ENCODE measurements at regions not wholly inside any gene's neighbourhood (a gene's known extent, or its start where the extent isn't known, plus 50 kb on each side); places are given as distances from the start of the nearest gene placed in this dataset.

DNA sequence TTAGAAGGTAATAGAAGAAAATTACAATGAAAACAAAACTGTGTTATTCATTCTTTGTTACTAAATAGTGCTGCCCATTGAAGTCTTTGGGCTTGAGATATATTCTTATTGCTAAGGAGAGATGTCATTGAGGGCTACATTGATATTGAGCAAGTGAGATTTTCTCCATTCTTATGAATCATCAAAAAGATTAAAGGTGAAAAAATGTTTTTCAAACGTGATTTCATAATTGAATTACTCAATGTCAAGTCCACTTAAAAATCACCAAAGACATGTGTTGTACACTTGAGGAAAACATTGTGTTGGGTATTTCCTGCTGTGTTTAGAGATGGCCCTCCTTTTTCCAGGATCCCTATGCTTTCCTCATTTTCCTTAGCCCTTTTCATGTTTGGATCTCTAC is 448.1 kb downstream of the NFIB start:
- Mint-ChIP-seq H3K27ac (no peak overlapping the region), H3K36me3 (no peaks in the 10 kb centered on the region), H3K9me3 (ENCODE audit: low read depth) (peaks cover 4% of the 10 kb centered on the region), H3K27me3 (no peaks in the 10 kb centered on the region), H3K4me1 (ENCODE audit: low read depth) (no peaks in the 10 kb centered on the region), H3K4me3 (no peak overlapping the region)

DNA sequence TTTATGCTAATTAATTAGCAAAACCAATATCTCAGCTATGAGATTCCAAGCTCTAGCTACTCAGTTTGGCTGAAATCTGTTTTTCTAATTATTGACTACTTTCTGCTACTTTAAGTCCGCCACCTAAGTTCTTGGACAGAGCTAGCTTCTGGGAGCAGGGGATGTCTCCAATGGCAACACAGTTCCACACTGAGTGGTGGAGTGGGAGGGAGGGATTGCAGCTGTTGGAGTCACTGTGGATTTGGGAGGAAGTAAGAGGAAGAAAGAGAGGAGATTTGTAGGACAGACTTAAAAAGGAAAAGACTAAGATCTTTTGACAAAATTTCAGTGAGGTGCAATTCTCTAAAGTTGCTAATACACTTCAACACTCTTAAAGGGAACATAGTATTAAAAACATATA is 450.8 kb downstream of the NFIB start:
- H3K9me3 Mint-ChIP-seq (ENCODE audit: low read depth), result peaks cover 6% of the 10 kb centered on the region
- no peak overlapping the region for H3K4me3 Mint-ChIP-seq
- H3K4me1 Mint-ChIP-seq (ENCODE audit: low read depth), result no peaks in the 10 kb centered on the region
- H3K27ac Mint-ChIP-seq, result no peak overlapping the region
- no peaks in the 10 kb centered on the region for H3K27me3 Mint-ChIP-seq
- H3K36me3 Mint-ChIP-seq, result no peaks in the 10 kb centered on the region

DNA sequence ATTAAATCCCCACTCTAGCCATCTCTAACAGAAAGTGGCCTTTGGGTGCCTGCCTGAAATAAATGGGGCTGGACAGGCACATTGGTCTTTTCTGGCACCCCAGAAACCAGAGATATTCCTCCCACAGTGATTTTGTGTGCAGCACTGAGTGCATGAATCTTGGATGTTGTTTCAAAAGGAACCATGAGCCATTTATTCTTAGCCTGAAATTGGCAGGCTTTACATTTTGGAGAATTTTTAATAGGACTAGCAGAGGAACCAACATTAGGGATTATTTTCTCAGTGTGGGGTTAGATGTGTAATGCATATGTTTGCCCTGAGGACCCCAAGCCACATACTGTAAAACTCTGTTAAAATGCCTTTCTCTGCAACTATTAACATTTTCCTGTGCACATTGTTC is 451.3 kb downstream of the NFIB start:
- Mint-ChIP-seq H3K36me3 (no peaks in the 10 kb centered on the region), H3K4me3 (no peak overlapping the region), H3K4me1 (ENCODE audit: low read depth) (no peaks in the 10 kb centered on the region), H3K27ac (no peak overlapping the region), H3K9me3 (ENCODE audit: low read depth) (peaks cover 6% of the 10 kb centered on the region), H3K27me3 (no peaks in the 10 kb centered on the region)

DNA sequence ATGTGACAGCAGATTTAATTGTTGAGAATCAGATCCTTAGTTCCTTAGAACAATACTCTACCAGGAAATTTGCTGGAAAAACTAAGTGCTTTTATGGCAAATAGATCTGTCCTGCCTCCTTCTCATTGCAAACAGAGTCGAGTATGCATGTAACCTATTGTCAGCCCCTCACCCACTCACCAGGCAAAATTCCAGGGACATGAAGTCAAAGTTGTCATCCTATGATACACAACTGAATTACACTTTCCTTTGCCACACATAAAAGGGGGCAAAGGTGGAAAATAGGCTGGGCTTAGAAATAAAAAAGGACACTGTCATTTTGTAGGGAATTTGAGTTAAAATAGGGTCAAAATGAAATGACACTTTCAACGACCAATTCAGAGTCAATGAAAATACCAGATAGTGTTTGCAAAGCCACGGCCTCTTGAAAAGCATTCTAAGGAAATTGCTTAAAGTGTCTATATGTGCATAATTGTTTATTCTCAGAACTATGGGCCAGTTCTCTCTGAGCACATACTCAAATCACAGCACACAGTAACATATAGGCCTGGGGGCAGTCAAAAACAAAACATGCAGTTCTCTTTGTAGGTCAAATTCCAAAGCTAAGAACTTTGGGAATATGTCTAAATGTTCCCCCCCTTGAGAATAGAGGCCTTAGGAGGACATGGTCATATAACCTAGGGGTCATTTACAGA is 452.8 kb downstream of the NFIB start:
- H3K4me1 Mint-ChIP-seq (ENCODE audit: low read depth), result no peaks in the 10 kb centered on the region
- H3K9me3 Mint-ChIP-seq (ENCODE audit: low read depth), result peaks cover 6% of the 10 kb centered on the region
- H3K27me3 Mint-ChIP-seq, result no peaks in the 10 kb centered on the region
- no peaks in the 10 kb centered on the region for H3K36me3 Mint-ChIP-seq
- no peak overlapping the region for H3K4me3 Mint-ChIP-seq
- H3K27ac Mint-ChIP-seq, result no peak overlapping the region

DNA sequence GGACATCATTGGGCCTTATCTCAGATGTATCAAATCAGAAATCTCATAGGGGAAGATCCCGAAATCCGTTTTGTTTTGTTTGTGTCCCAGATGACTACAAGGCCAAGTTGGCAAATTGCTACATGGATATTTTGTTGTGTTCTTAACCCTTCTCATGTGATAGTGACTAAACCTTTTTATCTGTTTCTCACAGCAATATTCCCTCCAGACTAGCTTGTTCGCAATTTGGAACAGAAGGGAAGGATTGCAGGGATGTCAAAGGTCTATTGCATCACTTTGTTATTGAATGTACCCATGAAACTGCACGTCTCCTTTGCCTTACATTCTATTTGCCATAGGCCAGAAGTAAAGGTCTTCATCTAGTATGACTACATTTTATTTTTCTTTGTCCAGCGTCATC is 453.9 kb downstream of the NFIB start:
- peaks cover 11% of the 10 kb centered on the region for H3K9me3 Mint-ChIP-seq (ENCODE audit: low read depth)
- H3K27ac Mint-ChIP-seq, result no peak overlapping the region
- no peaks in the 10 kb centered on the region for H3K4me1 Mint-ChIP-seq (ENCODE audit: low read depth)
- H3K36me3 Mint-ChIP-seq, result no peaks in the 10 kb centered on the region
- no peaks in the 10 kb centered on the region for H3K27me3 Mint-ChIP-seq
- H3K4me3 Mint-ChIP-seq, result no peak overlapping the region

DNA sequence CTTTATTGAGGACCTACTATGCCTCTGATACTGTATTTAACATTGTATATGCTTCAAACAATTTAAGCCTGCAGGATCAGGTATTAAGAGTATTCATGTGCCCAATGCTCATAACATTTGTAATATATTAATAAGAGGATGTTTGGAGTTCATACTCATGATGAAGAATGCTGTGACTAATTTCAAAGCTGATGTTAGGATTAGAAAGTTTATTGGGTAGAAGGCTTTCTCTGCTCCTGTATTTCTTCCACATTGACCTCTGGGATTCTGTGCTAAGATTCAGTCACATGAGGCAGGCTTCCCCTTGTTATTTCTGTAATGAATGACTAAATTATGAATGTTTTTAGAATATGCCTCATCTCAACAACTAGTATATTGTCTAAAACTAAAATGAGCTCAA is 456.4 kb downstream of the NFIB start:
- peaks cover 14% of the 10 kb centered on the region for H3K9me3 Mint-ChIP-seq (ENCODE audit: low read depth)
- H3K27ac Mint-ChIP-seq, result no peak overlapping the region
- H3K4me1 Mint-ChIP-seq (ENCODE audit: low read depth), result no peaks in the 10 kb centered on the region
- no peaks in the 10 kb centered on the region for H3K36me3 Mint-ChIP-seq
- H3K4me3 Mint-ChIP-seq, result no peak overlapping the region
- no peaks in the 10 kb centered on the region for H3K27me3 Mint-ChIP-seq

DNA sequence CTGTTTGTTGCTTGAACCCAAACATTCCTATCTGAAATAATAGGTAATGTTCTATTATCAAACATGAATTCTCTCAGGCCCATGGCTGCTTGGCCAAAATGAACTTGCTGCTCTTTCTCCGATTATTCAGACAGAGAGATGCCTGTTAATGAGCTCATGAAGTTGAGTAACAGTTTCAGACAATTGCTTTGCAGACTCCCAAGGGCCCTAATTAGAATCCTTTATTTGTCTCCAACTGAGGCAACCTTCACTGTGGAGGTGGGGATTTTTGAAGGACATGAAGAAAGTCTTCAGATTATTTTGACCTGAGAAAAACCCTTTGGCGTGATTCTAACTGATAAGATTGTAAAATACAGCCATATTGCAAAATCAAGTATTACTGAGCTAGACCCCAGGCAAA is 466.7 kb downstream of the NFIB start:
- Mint-ChIP-seq H3K4me1 (ENCODE audit: low read depth) (no peaks in the 10 kb centered on the region), H3K36me3 (no peaks in the 10 kb centered on the region), H3K27ac (no peak overlapping the region), H3K4me3 (no peak overlapping the region), H3K27me3 (no peaks in the 10 kb centered on the region), H3K9me3 (ENCODE audit: low read depth) (peaks cover 6% of the 10 kb centered on the region)

DNA sequence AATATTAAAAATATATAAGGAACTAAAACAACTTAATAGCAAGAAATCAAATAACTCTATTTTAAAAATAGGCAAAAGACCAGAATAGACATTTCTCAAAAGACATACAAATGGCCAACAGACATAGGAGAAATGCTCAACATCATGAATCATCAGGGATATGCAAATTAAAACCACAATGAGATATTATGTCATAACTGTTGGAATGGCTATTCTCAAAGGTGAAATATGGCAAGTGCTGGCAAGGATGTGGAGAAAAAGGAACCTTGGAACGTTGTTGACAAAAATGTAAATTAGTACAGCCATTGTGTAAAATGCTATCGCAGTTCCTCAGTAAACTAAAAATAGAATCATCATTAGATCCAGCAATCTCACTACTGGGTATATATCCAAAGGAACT is 468.5 kb downstream of the NFIB start:
- no peaks in the 10 kb centered on the region for H3K36me3 Mint-ChIP-seq
- H3K9me3 Mint-ChIP-seq (ENCODE audit: low read depth), result peaks cover 6% of the 10 kb centered on the region
- H3K27ac Mint-ChIP-seq, result no peak overlapping the region
- no peaks in the 10 kb centered on the region for H3K27me3 Mint-ChIP-seq
- no peaks in the 10 kb centered on the region for H3K4me1 Mint-ChIP-seq (ENCODE audit: low read depth)
- H3K4me3 Mint-ChIP-seq, result no peak overlapping the region

DNA sequence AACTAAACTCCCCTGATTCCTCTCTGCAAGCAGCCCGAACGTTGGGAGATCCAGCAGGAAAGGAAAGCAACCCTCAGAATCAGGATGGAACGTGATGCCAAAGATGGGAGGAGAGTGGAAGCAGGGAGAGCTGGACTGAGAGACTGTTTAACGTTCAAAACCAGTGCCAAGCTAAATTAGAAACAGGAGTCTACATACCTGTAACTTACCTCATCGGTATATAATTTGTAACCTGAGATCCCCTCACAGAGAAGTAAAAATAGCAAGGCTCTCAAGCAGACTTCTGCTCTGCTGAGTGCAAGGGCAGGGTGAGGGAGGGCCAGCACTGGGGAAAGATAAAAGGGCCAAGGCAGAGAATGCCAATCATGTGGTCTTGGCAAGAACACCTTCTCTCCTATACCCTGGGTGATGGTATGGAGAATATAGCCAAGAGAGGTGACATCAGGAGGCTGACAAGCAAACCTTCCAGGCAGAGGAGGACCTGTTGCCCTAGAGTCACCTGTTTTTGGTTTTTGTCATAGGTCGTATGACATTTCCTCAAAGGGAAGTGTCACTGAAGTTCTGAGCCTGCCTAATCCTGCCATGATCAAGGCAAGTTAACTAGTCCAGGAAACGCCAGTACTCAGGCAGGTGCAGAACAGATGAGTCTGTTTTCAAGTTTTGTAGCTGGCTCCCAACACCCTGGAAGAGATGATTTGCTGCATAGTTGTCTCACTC is 472.0 kb downstream of the NFIB start:
- H3K27me3 Mint-ChIP-seq, result no peaks in the 10 kb centered on the region
- no peak overlapping the region for H3K4me3 Mint-ChIP-seq
- peaks cover 16% of the 10 kb centered on the region for H3K9me3 Mint-ChIP-seq (ENCODE audit: low read depth)
- H3K36me3 Mint-ChIP-seq, result no peaks in the 10 kb centered on the region
- H3K4me1 Mint-ChIP-seq (ENCODE audit: low read depth), result no peaks in the 10 kb centered on the region
- no peak overlapping the region for H3K27ac Mint-ChIP-seq

DNA sequence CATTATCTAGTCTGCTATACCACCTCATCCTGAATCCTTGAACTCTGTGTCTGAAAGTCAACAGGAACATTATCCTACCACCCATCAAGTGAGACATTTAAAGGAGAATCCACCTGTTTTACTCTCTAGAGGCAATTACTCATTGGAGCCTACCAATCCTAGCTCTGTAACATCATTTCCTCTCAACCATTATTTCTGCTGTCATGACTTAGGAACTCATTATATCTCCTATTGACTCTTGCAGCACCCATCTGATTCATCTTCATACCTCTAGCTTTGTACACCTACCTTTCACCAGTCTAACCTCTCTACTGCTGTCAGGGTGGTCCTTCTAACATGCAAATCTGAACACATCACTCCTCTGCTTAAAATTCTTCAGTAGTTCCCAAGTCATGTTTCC is 481.5 kb downstream of the NFIB start:
- H3K27me3 Mint-ChIP-seq, result no peaks in the 10 kb centered on the region
- H3K4me3 Mint-ChIP-seq, result no peak overlapping the region
- peaks cover 4% of the 10 kb centered on the region for H3K9me3 Mint-ChIP-seq (ENCODE audit: low read depth)
- no peak overlapping the region for H3K27ac Mint-ChIP-seq
- H3K4me1 Mint-ChIP-seq (ENCODE audit: low read depth), result no peaks in the 10 kb centered on the region
- H3K36me3 Mint-ChIP-seq, result no peaks in the 10 kb centered on the region

DNA sequence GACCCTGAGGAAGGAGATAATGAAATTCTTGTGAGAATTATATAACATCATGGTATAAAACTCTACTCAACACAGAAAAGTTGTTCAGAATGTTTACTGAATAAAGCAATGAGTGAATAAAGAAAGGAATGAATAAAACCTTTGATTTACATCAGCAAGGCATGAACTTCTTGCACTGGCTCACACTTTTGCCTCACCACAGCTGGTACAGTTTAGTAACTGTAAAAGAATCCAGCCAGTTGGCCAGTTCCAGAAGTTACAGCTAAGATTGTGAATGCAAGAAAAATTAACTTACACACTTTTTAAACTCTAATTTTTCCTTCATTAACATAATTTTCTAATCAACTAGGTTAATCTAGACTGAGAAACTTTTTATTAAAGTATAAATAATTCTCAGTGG is 490.9 kb downstream of the NFIB start:
- H3K9me3 Mint-ChIP-seq (ENCODE audit: low read depth), result peaks cover 10% of the 10 kb centered on the region
- H3K4me1 Mint-ChIP-seq (ENCODE audit: low read depth), result no peaks in the 10 kb centered on the region
- no peak overlapping the region for H3K4me3 Mint-ChIP-seq
- no peaks in the 10 kb centered on the region for H3K27me3 Mint-ChIP-seq
- peaks cover 2% of the 10 kb centered on the region for H3K36me3 Mint-ChIP-seq
- no peak overlapping the region for H3K27ac Mint-ChIP-seq

DNA sequence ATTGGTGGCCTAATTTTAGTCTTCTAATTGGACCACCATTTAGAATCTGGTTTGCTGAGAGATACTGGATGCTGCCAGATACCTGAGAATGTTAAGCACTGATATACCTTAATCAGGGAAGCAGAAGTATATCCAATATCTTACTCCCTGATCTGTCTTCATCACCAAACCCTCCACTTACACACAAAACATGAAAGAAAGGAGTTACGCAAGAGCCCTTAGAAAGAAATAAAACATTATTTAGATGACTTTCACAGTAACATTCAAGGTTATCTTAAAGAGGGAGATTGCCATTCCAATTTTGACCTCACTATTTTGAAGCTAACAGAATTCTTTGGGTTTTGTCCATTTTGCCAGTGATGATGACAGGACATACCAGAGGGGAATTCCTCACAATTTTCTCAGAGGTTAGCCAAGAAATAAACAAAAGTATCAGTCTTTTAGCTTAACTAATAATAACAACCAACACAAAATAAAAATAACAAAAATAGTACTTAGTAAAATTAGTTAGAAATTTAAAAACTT is 496.1 kb downstream of the NFIB start:
- Mint-ChIP-seq H3K36me3 (peaks cover 2% of the 10 kb centered on the region), H3K27ac (no peak overlapping the region), H3K27me3 (no peaks in the 10 kb centered on the region), H3K4me3 (no peak overlapping the region), H3K4me1 (ENCODE audit: low read depth) (no peaks in the 10 kb centered on the region), H3K9me3 (ENCODE audit: low read depth) (peaks cover 14% of the 10 kb centered on the region)

DNA sequence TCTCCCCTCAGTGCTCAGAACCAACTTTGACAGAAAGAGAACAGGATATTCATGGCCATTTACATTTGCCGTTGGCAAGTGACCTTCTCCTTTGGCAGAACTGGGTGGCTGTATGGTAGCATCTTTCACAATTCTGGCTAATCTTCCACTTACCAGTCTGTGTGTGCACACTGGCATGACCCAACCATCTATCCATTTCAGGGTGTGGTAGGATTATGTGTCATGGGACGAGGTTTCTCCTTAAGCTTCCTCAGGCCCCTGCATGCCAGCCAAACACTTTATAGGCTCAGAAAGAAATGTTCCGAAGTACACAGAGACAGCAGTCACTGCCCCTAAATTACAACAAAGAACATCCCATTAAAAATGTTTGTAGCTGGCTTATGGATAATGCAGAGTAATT is 497.1 kb downstream of the NFIB start:
- Mint-ChIP-seq H3K4me1 (ENCODE audit: low read depth) (no peaks in the 10 kb centered on the region), H3K27ac (no peak overlapping the region), H3K36me3 (no peaks in the 10 kb centered on the region), H3K9me3 (ENCODE audit: low read depth) (peaks cover 9% of the 10 kb centered on the region), H3K27me3 (no peaks in the 10 kb centered on the region), H3K4me3 (no peak overlapping the region)

DNA sequence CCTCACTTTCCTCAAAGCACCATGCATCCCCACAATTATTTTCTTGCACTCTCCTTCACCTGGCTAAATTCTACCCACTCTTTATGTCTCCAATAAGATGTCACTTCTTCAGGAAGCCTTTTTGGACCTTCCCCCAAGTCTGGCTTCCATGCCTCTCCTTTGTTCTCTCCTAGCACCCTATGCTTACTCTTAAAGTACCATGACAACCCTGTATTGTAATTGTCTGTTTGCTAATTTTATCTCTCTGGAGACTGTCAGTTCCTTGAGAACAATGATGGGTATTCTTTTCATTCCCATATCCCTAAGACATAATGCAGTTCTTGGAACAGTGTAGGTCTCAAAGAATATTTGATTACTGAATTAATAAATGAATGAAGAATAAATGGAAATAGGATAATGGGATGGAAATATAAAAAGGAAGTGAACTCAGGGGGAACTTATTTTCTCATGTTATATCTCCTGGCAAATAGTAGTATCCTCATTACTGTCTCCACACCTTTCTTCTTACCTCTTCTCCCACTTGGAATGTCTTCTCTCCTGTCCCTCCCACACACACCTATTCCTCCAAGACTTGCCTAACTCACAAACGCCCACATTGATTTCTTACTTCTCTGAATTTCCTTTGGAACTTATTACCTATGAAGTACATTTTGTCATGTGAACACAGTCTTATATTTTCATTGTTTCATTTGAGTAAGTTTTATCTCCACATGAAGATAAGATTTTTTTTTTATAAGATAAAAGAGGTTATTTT is 499.1 kb downstream of the NFIB start:
- Mint-ChIP-seq H3K27ac (no peak overlapping the region), H3K9me3 (ENCODE audit: low read depth) (peaks cover 4% of the 10 kb centered on the region), H3K36me3 (no peaks in the 10 kb centered on the region), H3K4me1 (ENCODE audit: low read depth) (no peaks in the 10 kb centered on the region), H3K4me3 (no peak overlapping the region), H3K27me3 (no peaks in the 10 kb centered on the region)

DNA sequence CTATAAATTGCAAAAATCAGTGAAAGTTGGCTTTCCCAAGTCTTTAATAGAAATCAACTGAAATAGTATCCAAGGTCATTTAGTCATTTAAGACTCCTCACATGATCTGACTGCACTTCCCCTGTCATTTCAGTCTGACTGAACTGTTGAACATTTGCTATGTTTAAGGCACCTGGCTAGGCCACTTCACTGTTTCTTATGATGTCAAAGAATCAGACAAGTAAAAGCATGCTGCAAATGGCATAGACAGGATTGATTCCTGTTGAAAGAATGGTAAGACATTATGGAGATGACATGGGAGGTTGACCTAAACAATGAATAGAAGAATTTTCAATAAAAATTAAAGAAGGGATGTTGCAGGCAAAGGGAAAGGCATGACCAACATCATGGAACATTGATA is 502.1 kb downstream of the NFIB start:
- Mint-ChIP-seq H3K4me3 (no peak overlapping the region), H3K27ac (no peak overlapping the region), H3K27me3 (no peaks in the 10 kb centered on the region), H3K36me3 (no peaks in the 10 kb centered on the region), H3K9me3 (ENCODE audit: low read depth) (peaks cover 7% of the 10 kb centered on the region), H3K4me1 (ENCODE audit: low read depth) (no peaks in the 10 kb centered on the region)
